ENCODE measurements at regions not wholly inside any gene's neighbourhood (a gene's known extent, or its start where the extent isn't known, plus 50 kb on each side); places are given as distances from the start of the nearest gene placed in this dataset.
"Not testable (repeated sequence)": the region's sequence is repeated elsewhere in the genome, so short reads cannot be mapped to it uniquely, and the experiment has no call there.

DNA sequence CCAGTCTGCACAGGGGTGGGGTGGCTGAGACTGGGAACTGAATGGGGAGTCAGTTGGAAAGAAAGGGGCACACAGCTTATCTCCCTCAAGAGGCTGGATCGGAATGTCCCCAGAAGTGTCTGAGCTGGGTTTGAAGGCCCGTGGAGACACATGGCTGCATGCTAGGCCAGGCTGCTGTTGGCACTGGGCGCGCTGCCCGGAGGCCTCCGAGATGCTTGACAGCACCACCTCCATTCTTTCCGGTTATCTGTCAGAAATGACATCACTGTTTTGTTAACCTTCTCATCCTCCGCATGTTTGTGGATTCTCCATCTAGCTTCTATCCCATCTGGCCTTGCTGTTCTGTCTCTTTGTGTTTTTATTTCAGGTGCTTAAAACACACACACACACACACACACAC, 85.5 kb downstream of the APIP start:
- Mint-ChIP-seq H3K4me3 (no peak overlapping the region), H3K36me3 (ENCODE audit: insufficient read depth) (peaks cover 2% of the 10 kb centered on the region), H3K4me1 (no peaks in the 10 kb centered on the region), H3K27me3 (peaks cover 40% of the 10 kb centered on the region), H3K9me3 (no peaks in the 10 kb centered on the region), H3K27ac (ENCODE audit: low read depth) (no peak overlapping the region)
- DNase-seq (ENCODE audit: low spot score in 2 of 2) (no peak), ATAC-seq (replicated peaks; ENCODE audit: extremely low read depth, poor library complexity, severe bottlenecking) (no peak)

GRCh38 chr11:34830035-34830434, 86.1 kb downstream of the APIP start:
- H3K4me1 Mint-ChIP-seq: no peaks in the 10 kb centered on the region
- no peak overlapping the region for H3K27ac Mint-ChIP-seq (ENCODE audit: low read depth)
- no peaks in the 10 kb centered on the region for H3K9me3 Mint-ChIP-seq
- no peak for ATAC-seq (replicated peaks; ENCODE audit: extremely low read depth, poor library complexity, severe bottlenecking)
- peaks cover 2% of the 10 kb centered on the region for H3K36me3 Mint-ChIP-seq (ENCODE audit: insufficient read depth)
- DNase-seq (ENCODE audit: low spot score in 2 of 2): no peak
- H3K4me3 Mint-ChIP-seq: no peak overlapping the region
- H3K27me3 Mint-ChIP-seq: peaks cover 34% of the 10 kb centered on the region

- no peak overlapping the region for H3K27ac Mint-ChIP-seq (ENCODE audit: low read depth)
- peaks cover 2% of the 10 kb centered on the region for H3K36me3 Mint-ChIP-seq (ENCODE audit: insufficient read depth)
These were observed 89.0 kb downstream of the APIP start for GRCh38 chr11:34827228-34827627.

DNA sequence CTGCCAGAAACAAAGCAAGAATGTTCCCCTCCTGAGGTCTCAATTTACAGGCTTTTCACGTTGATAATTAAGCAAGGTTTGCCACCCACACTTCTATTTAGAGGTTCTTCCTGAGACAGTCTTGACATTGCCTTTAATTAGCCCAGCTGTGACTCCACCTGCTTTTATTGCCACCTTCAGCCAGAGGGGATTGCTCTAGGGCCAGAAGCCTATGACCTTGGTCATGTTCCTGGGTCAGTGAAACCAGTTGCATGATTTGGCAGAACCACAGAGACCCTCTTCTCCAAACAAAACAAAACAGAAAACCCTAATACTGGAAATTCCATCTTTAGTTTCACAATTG, 89.8 kb downstream of the APIP start:
- H3K27ac Mint-ChIP-seq (ENCODE audit: low read depth): no peak overlapping the region

More at GRCh38 chr11:34827228-34827627, 89.0 kb downstream of the APIP start:
- no peak overlapping the region for H3K4me3 Mint-ChIP-seq
- DNase-seq (ENCODE audit: low spot score in 2 of 2) (no peak), ATAC-seq (replicated peaks; ENCODE audit: extremely low read depth, poor library complexity, severe bottlenecking) (no peak)
- no peaks in the 10 kb centered on the region for H3K4me1 Mint-ChIP-seq
- no peaks in the 10 kb centered on the region for H3K9me3 Mint-ChIP-seq
- H3K27me3 Mint-ChIP-seq: peaks cover 34% of the 10 kb centered on the region

GRCh38 chr11:34825670-34826383, 90.4 kb downstream of the APIP start:
- H3K4me3 Mint-ChIP-seq: no peak overlapping the region
- no peaks in the 10 kb centered on the region for H3K9me3 Mint-ChIP-seq
- DNase-seq (ENCODE audit: low spot score in 2 of 2): no peak
- peaks cover 2% of the 10 kb centered on the region for H3K36me3 Mint-ChIP-seq (ENCODE audit: insufficient read depth)
- no peaks in the 10 kb centered on the region for H3K4me1 Mint-ChIP-seq
- no peak overlapping the region for H3K27ac Mint-ChIP-seq (ENCODE audit: low read depth)
- ATAC-seq (replicated peaks; ENCODE audit: extremely low read depth, poor library complexity, severe bottlenecking): no peak
- H3K27me3 Mint-ChIP-seq: peaks cover 32% of the 10 kb centered on the region

More for the DNA sequence above, 89.8 kb downstream of the APIP start:
- Mint-ChIP-seq H3K4me3 (no peak overlapping the region), H3K4me1 (no peaks in the 10 kb centered on the region), H3K27me3 (peaks cover 35% of the 10 kb centered on the region), H3K9me3 (no peaks in the 10 kb centered on the region), H3K36me3 (ENCODE audit: insufficient read depth) (peaks cover 2% of the 10 kb centered on the region)
- ATAC-seq (replicated peaks; ENCODE audit: extremely low read depth, poor library complexity, severe bottlenecking): no peak
- DNase-seq (ENCODE audit: low spot score in 2 of 2): no peak

DNA sequence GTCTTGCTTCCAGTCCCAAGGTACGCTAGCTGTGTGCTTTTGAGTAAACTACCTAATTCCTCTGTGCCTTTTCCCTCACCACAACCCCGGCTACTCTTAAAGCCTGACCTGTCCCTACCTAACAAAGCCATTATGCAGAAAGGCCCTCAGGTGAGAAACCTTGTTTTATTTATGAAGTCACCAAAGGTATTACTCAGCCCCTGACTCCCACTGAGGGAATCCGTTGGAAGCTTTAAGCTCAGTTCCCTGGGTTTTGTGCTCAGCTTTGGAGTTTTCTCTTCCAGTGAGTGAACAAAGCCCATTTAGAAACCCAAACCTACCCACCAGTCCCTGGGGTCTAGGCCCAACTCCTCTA, 90.9 kb downstream of the APIP start:
- Mint-ChIP-seq H3K9me3 (no peaks in the 10 kb centered on the region), H3K4me1 (no peaks in the 10 kb centered on the region), H3K36me3 (ENCODE audit: insufficient read depth) (peaks cover 2% of the 10 kb centered on the region), H3K27ac (ENCODE audit: low read depth) (no peak overlapping the region), H3K27me3 (peaks cover 32% of the 10 kb centered on the region), H3K4me3 (no peak overlapping the region)
- no peak for ATAC-seq (replicated peaks; ENCODE audit: extremely low read depth, poor library complexity, severe bottlenecking)
- no peak for DNase-seq (ENCODE audit: low spot score in 2 of 2)

GRCh38 chr11:34824425-34824824, 91.8 kb downstream of the APIP start:
- peaks cover 1% of the 10 kb centered on the region for H3K36me3 Mint-ChIP-seq (ENCODE audit: insufficient read depth)
- no peak overlapping the region for H3K27ac Mint-ChIP-seq (ENCODE audit: low read depth)
- ATAC-seq (replicated peaks; ENCODE audit: extremely low read depth, poor library complexity, severe bottlenecking): no peak
- H3K4me3 Mint-ChIP-seq: no peak overlapping the region
- H3K4me1 Mint-ChIP-seq: no peaks in the 10 kb centered on the region
- no peak for DNase-seq (ENCODE audit: low spot score in 2 of 2)
- H3K27me3 Mint-ChIP-seq: peaks cover 32% of the 10 kb centered on the region
- H3K9me3 Mint-ChIP-seq: no peaks in the 10 kb centered on the region

DNA sequence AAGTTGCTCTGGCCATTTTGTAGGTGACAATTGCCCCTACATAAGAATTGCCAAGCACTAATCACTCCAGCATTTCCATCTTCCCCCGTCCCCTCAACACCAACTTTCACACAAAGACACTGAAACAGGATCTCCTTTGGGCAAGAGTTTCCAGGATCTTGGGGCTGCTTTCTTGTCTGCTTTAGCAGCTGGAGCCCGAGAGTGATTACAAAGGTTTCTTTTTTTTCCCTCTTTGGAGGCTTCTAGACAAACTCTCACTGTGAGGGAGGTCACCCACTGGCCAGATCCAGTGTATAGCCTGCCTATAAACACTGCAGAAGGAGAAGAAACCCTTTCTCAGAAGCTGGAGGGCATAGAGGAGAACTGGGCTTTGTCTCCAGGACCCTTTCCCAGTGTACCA, 92.5 kb downstream of the APIP start:
- Mint-ChIP-seq H3K9me3 (no peaks in the 10 kb centered on the region), H3K36me3 (ENCODE audit: insufficient read depth) (no peaks in the 10 kb centered on the region), H3K27me3 (peaks cover 28% of the 10 kb centered on the region), H3K4me3 (no peak overlapping the region), H3K27ac (ENCODE audit: low read depth) (no peak overlapping the region), H3K4me1 (no peaks in the 10 kb centered on the region)
- ATAC-seq (replicated peaks; ENCODE audit: extremely low read depth, poor library complexity, severe bottlenecking) (no peak), DNase-seq (ENCODE audit: low spot score in 2 of 2) (no peak)

- Mint-ChIP-seq H3K4me3 (no peak overlapping the region), H3K4me1 (no peaks in the 10 kb centered on the region), H3K9me3 (no peaks in the 10 kb centered on the region), H3K36me3 (ENCODE audit: insufficient read depth) (no peaks in the 10 kb centered on the region), H3K27me3 (peaks cover 26% of the 10 kb centered on the region), H3K27ac (ENCODE audit: low read depth) (no peak overlapping the region)
- no peak for ATAC-seq (replicated peaks; ENCODE audit: extremely low read depth, poor library complexity, severe bottlenecking)
- no peak for DNase-seq (ENCODE audit: low spot score in 2 of 2)
These were observed 93.0 kb downstream of the APIP start for GRCh38 chr11:34823197-34823596.

- no peak for ATAC-seq (replicated peaks; ENCODE audit: extremely low read depth, poor library complexity, severe bottlenecking)
- Mint-ChIP-seq H3K4me3 (no peak overlapping the region), H3K9me3 (no peaks in the 10 kb centered on the region), H3K27me3 (peaks cover 36% of the 10 kb centered on the region), H3K4me1 (no peaks in the 10 kb centered on the region), H3K27ac (ENCODE audit: low read depth) (no peak overlapping the region), H3K36me3 (ENCODE audit: insufficient read depth) (no peaks in the 10 kb centered on the region)
- no peak for DNase-seq (ENCODE audit: low spot score in 2 of 2)
These were observed 96.3 kb downstream of the APIP start for GRCh38 chr11:34819740-34820482.

DNA sequence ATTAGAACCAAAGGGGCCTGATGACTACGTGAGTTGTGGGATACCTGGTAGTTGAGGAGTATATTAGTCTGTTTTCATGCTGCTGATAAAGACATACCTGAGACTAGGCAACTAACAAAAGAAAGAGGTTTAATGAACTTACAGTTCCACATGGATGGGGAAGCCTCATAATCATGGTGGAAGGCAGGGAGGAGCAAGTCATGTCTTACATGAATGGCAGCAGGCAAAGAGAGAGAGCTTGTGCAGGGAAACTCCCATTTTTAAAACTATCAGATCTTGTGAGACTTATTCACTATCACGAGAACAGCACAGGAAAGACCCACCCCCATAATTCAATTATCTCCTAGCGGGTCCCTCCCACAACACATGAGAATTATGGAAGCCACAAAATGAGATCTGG, 98.4 kb downstream of the APIP start:
- H3K4me1 Mint-ChIP-seq; H3K36me3 Mint-ChIP-seq (ENCODE audit: insufficient read depth); DNase-seq (ENCODE audit: low spot score in 2 of 2); H3K9me3 Mint-ChIP-seq; ATAC-seq (replicated peaks; ENCODE audit: extremely low read depth, poor library complexity, severe bottlenecking); H3K4me3 Mint-ChIP-seq; H3K27ac Mint-ChIP-seq (ENCODE audit: low read depth): not testable (repeated sequence)
- peaks cover 51% of the 10 kb centered on the region for H3K27me3 Mint-ChIP-seq

- Mint-ChIP-seq H3K27me3 (peaks cover 53% of the 10 kb centered on the region), H3K36me3 (ENCODE audit: insufficient read depth) (peaks cover 1% of the 10 kb centered on the region), H3K4me3 (no peak overlapping the region), H3K9me3 (peaks cover 10% of the 10 kb centered on the region), H3K27ac (ENCODE audit: low read depth) (no peak overlapping the region), H3K4me1 (no peaks in the 10 kb centered on the region)
- ATAC-seq (replicated peaks; ENCODE audit: extremely low read depth, poor library complexity, severe bottlenecking): no peak
- no peak for DNase-seq (ENCODE audit: low spot score in 2 of 2)
These were observed 99.4 kb downstream of the APIP start for GRCh38 chr11:34816698-34817213.

DNA sequence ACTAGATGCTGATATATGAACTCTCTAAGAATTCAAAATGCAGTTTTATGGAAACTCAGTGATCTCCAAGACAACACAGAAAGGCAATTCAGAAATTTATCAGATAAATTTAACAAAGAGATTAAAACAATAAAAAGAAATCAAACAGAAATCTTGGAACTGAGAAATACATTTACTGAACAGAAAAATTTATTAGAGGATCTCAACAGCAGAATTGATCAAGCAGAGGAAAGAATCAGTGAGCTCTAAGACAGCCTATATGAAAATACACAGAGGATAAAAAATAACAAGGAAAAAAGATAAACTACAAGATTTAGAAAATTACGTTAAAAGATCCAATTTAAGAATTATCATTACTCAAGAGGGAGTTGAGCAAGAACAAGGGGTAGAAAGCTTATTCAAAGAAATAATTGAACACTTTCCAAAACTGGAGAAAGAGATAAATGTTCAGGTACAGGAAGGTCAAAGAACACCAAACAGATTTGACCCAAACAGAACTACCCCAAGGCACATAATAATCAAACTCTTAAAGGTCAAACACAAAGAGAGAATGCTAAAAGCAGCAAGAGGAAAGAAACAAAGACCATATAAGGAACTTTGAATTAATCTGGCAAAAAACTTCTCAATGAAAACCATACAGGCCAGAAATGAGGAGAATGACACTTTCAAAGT, 103.1 kb downstream of the APIP start:
- Mint-ChIP-seq H3K9me3 (peaks cover 23% of the 10 kb centered on the region), H3K27me3 (peaks cover 65% of the 10 kb centered on the region), H3K27ac (ENCODE audit: low read depth) (no peak overlapping the region), H3K4me3 (no peak overlapping the region), H3K4me1 (no peaks in the 10 kb centered on the region), H3K36me3 (ENCODE audit: insufficient read depth) (peaks cover 1% of the 10 kb centered on the region)
- ATAC-seq (replicated peaks; ENCODE audit: extremely low read depth, poor library complexity, severe bottlenecking): no peak
- no peak for DNase-seq (ENCODE audit: low spot score in 2 of 2)
